H1 (cell line): ENCODE measurements at regions not wholly inside any gene's neighbourhood (a gene's known extent, or its start where the extent isn't known, plus 50 kb on each side); places are given as distances from the start of the nearest gene placed in this dataset.

Experiments
- CTCF ChIA-PET: fragments of 300-600 bp; sonication (Branson Sonifier 250); formaldehyde crosslinking; loops from one replicate; lab custom pipeline; 2021; ENCODE audit not compliant: partially characterized antibody; lab: Charles Lee
- POLR2A ChIA-PET: fragments of 300-600 bp; sonication (Branson Sonifier 250); formaldehyde crosslinking; loops from one replicate; lab custom pipeline; 2021; ENCODE audit warnings: inconsistent platforms; ENCODE audit not compliant: partially characterized antibody; lab: Charles Lee
- DNase-seq, 2 experiments: peaks; one replicate each; pipeline versions ENCODE4 v3.0.0 to v3.0.0-alpha.2; 2010 to 2022; ENCODE audit warnings: low spot score in 2 of 2, low read depth in 1 of 2, mixed read lengths in 1 of 2
- FAIRE-seq: peaks from 2 replicates; lab custom pipeline; 2011; peaks lifted over from hg19 to GRCh38; lab: Jason Lieb, UNC
- H2AFZ ChIP-seq: 2 replicates; pipeline ENCODE4 v1.8.1; 2012; ENCODE audit warnings: low read length, inconsistent platforms
- H2AK5ac ChIP-seq: 2 replicates; pipeline ENCODE4 v1.6.1; 2013; ENCODE audit warnings: low read depth, low read length
- H2BK120ac ChIP-seq: replicated peaks from 2 replicates; pipeline ENCODE3; 2013; ENCODE audit warnings: low read depth, low read length, inconsistent platforms
- H2BK12ac ChIP-seq: 2 replicates; pipeline ENCODE4 v1.6.1; 2013; ENCODE audit warnings: low read depth, low read length
- H2BK15ac ChIP-seq: 2 replicates; pipeline ENCODE4 v1.6.1; 2013; ENCODE audit warnings: low read length
- H2BK20ac ChIP-seq: 2 replicates; pipeline ENCODE4 v1.6.1; 2013; ENCODE audit warnings: low read length
- H2BK5ac ChIP-seq: 2 replicates; pipeline ENCODE4 v1.6.1; 2013; ENCODE audit warnings: low read depth, low read length
- H3K14ac ChIP-seq: 2 replicates; pipeline ENCODE4 v1.6.1; 2013; ENCODE audit warnings: inconsistent platforms; ENCODE audit not compliant: insufficient read length
- H3K18ac ChIP-seq: 2 replicates; pipeline ENCODE4 v1.6.1; 2013; ENCODE audit warnings: low read length; ENCODE audit errors: extremely low read depth
- H3K23ac ChIP-seq: 2 replicates; pipeline ENCODE4 v1.6.1; 2013; ENCODE audit warnings: inconsistent platforms; ENCODE audit not compliant: insufficient read length
- H3K23me2 ChIP-seq: 2 replicates; pipeline ENCODE4 v1.6.1; 2013; ENCODE audit warnings: low read depth, low read length
- H3K27ac ChIP-seq: 2 replicates; pipeline ENCODE4 v1.6.1; 2011; ENCODE audit warnings: low read depth, low read length, inconsistent platforms
- H3K27me3 ChIP-seq, 4 experiments: replicated peaks in 1 of 4; 1 replicate in 1 of 4; 2 replicates in 3 of 4; pipeline versions ENCODE4 v1.6.1 to v1.8.1; 2011 to 2013; ENCODE audit warnings: low read length in 3 of 4, mild to moderate bottlenecking in 3 of 4, inconsistent platforms in 2 of 4, mixed read lengths in 2 of 4, moderate library complexity in 1 of 4; ENCODE audit not compliant: control insufficient read depth in 3 of 4, insufficient read depth in 3 of 4; ENCODE audit errors: extremely low read depth in 1 of 4
- H3K36me3 ChIP-seq, 4 experiments: 2 replicates each; pipeline versions ENCODE4 v1.6.1 to v1.8.1; 2011 to 2013; ENCODE audit warnings: mild to moderate bottlenecking in 4 of 4, low read length in 3 of 4, moderate library complexity in 2 of 4, control low read depth in 1 of 4, inconsistent platforms in 1 of 4; ENCODE audit not compliant: insufficient read depth in 4 of 4, control insufficient read depth in 2 of 4
- H3K4ac ChIP-seq: replicated peaks from 2 replicates; pipeline ENCODE3; 2013; ENCODE audit warnings: low read length, low read depth, mixed read lengths, inconsistent platforms; ENCODE audit not compliant: insufficient read length
- H3K4me1 ChIP-seq, 4 experiments: replicated peaks in 1 of 4; 1 replicate in 1 of 4; 2 replicates in 3 of 4; pipeline versions ENCODE4 v1.6.1 to v1.8.1; 2011 to 2013; ENCODE audit warnings: low read length in 3 of 4, inconsistent platforms in 2 of 4, mixed read lengths in 1 of 4; ENCODE audit not compliant: insufficient read depth in 4 of 4, control insufficient read depth in 3 of 4
- H3K4me2 ChIP-seq, 2 experiments: 2 replicates each; pipeline versions ENCODE4 v1.6.1 to v1.8.1; 2011 to 2013; ENCODE audit warnings: low read depth in 2 of 2, low read length in 2 of 2, control low read depth in 1 of 2, inconsistent platforms in 1 of 2, mild to moderate bottlenecking in 1 of 2; ENCODE audit not compliant: insufficient read depth in 1 of 2
- H3K4me3 ChIP-seq, 4 experiments: fragments of 200-600, 300-600 bp in 1 of 4; sonication (generic), shearing (Covaris generic), sonication (Bioruptor Twin) in 1 of 4; 2 replicates each; pipeline versions ENCODE4 v1.5.1 to v1.8.1; 2011 to 2016; ENCODE audit warnings: low read length in 4 of 4, low read depth in 3 of 4, control low read depth in 2 of 4, inconsistent platforms in 2 of 4, mild to moderate bottlenecking in 2 of 4, mixed read lengths in 1 of 4, moderate library complexity in 1 of 4; ENCODE audit not compliant: insufficient read depth in 2 of 4; ENCODE audit errors: extremely low read depth in 1 of 4
- H3K56ac ChIP-seq: replicated peaks from 2 replicates; pipeline ENCODE3; 2013; ENCODE audit warnings: low read depth, mild to moderate bottlenecking, mixed read lengths, low read length, inconsistent platforms; ENCODE audit not compliant: insufficient read length
- H3K79me1 ChIP-seq: 2 replicates; pipeline ENCODE4 v1.6.1; 2013; ENCODE audit warnings: low read depth, low read length, control low read depth
- H3K79me2 ChIP-seq, 2 experiments: 2 replicates each; pipeline versions ENCODE4 v1.6.1 to v1.8.1; 2012 to 2013; ENCODE audit warnings: low read length in 2 of 2, mild to moderate bottlenecking in 2 of 2, inconsistent platforms in 1 of 2; ENCODE audit not compliant: insufficient read depth in 2 of 2, control insufficient read depth in 1 of 2
- H3K9ac ChIP-seq, 4 experiments: replicated peaks in 1 of 4; 1 replicate in 1 of 4; 2 replicates in 3 of 4; pipeline versions ENCODE4 v1.6.1 to v1.8.1; 2011 to 2013; ENCODE audit warnings: low read depth in 3 of 4, low read length in 3 of 4, control low read depth in 2 of 4, mild to moderate bottlenecking in 2 of 4, moderate library complexity in 2 of 4, inconsistent platforms in 1 of 4; ENCODE audit errors: extremely low read depth in 1 of 4
- H3K9me3 ChIP-seq, 2 experiments: 2 replicates each; pipeline versions ENCODE4 v1.6.1 to v1.8.1; 2012 to 2013; ENCODE audit warnings: mild to moderate bottlenecking in 2 of 2, moderate library complexity in 2 of 2, control low read depth in 1 of 2, inconsistent platforms in 1 of 2, low read depth in 1 of 2, low read length in 1 of 2, mixed read lengths in 1 of 2; ENCODE audit not compliant: insufficient read depth in 2 of 2
- H4K20me1 ChIP-seq, 2 experiments: replicated peaks in 1 of 2; 2 replicates each; pipeline versions ENCODE3 to v1.8.1; 2011 to 2013; ENCODE audit warnings: inconsistent platforms in 2 of 2, low read length in 2 of 2, mild to moderate bottlenecking in 1 of 2; ENCODE audit not compliant: insufficient read depth in 2 of 2, control insufficient read depth in 1 of 2
- H4K5ac ChIP-seq: 2 replicates; pipeline ENCODE4 v1.6.1; 2013; ENCODE audit warnings: low read length, low read depth, mixed read lengths, inconsistent platforms; ENCODE audit not compliant: insufficient read length
- H4K8ac ChIP-seq: 2 replicates; pipeline ENCODE4 v1.8.0; 2013; ENCODE audit warnings: mild to moderate bottlenecking, moderate library complexity, low read length, inconsistent platforms; ENCODE audit not compliant: insufficient read depth; ENCODE audit errors: extremely low read depth
- H4K91ac ChIP-seq: replicated peaks from 2 replicates; pipeline ENCODE3; 2013; ENCODE audit warnings: low read length, mixed read lengths, inconsistent platforms; ENCODE audit not compliant: insufficient read length
- PHF8 ChIP-seq: fragments of 200-600 bp; sonication (generic); conservative IDR thresholded peaks from 2 replicates; pipeline ENCODE4 v1.7.1; 2012; ENCODE audit warnings: low read depth, mild to moderate bottlenecking, inconsistent platforms, low read length, moderate library complexity
- SAP30 ChIP-seq: fragments of 300-600 bp; sonication (generic); IDR thresholded peaks from 2 replicates; pipeline ENCODE4 v1.7.1; 2012; ENCODE audit warnings: low read length, moderate library complexity, mild to moderate bottlenecking, inconsistent platforms; ENCODE audit not compliant: insufficient read depth, insufficient replicate concordance
- WGBS, 2 experiments: shearing (Covaris generic) in 1 of 2; methylation state at CpG; one replicate each; pipeline versions ENCODE4 v1.1.6 to v1.1.7; 2013 to 2015; ENCODE audit warnings: low lambda C conversion rate in 2 of 2, mixed read lengths in 2 of 2, inconsistent platforms in 1 of 2, low coverage in 1 of 2, missing lambda C conversion rate in 1 of 2; ENCODE audit not compliant: insufficient replicate concordance in 2 of 2, insufficient coverage in 1 of 2, insufficient read length in 1 of 2; ENCODE audit errors: extremely low coverage in 1 of 2, missing lambda C conversion rate in 1 of 2; 5-methylcytosine and 5-hydroxymethylcytosine counted together

GRCh38 chr6:49121970-49122369 lies 341.1 kb downstream of the MMUT start:
- no peaks in the 10 kb centered on the region; a peak in 1 of 4 replicates for H3K9me3 ChIP-seq
- H2BK12ac ChIP-seq = no peak overlapping the region
- no peak overlapping the region for H2BK15ac ChIP-seq
- H2BK5ac ChIP-seq = no peak overlapping the region
- no peak overlapping the region for H3K4me2 ChIP-seq
- CTCF ChIA-PET = interaction anchor here (1.3 kb wide), 1 partner anchor 289 kb away, joined by 3 read pairs; no protein-coding TSS in a partner anchor
- H3K18ac ChIP-seq = no peak overlapping the region
- H3K4ac ChIP-seq = no peak overlapping the region
- H3K4me1 ChIP-seq = no peaks in the 10 kb centered on the region
- H2BK20ac ChIP-seq = no peak overlapping the region
- H2BK120ac ChIP-seq = no peak overlapping the region
- WGBS, 2 experiments = 90% methylated on average over 3 of the region's 3 CpGs; no CpG with 5 or more reads in 1 of the 2 experiments
- no peaks in the 10 kb centered on the region for H3K23me2 ChIP-seq
- no peak overlapping the region for H4K8ac ChIP-seq
- H4K5ac ChIP-seq = no peak overlapping the region
- H3K4me3 ChIP-seq = no peak overlapping the region
- H2AK5ac ChIP-seq = no peak overlapping the region
- H4K20me1 ChIP-seq = no peaks in the 10 kb centered on the region
- no peaks in the 10 kb centered on the region for H3K79me2 ChIP-seq
- POLR2A ChIA-PET = no interaction called here
- H3K14ac ChIP-seq = no peak overlapping the region
- H3K23ac ChIP-seq = no peak overlapping the region
- DNase-seq = no peak
- no peaks in the 10 kb centered on the region for H3K79me1 ChIP-seq
- no peak overlapping the region for H3K27ac ChIP-seq
- H3K9ac ChIP-seq = no peak overlapping the region
- no peak overlapping the region for H3K56ac ChIP-seq
- H2AFZ ChIP-seq = no peak overlapping the region
- H3K36me3 ChIP-seq = no peaks in the 10 kb centered on the region
- no peak for TF ChIP-seq SAP30
- TF ChIP-seq PHF8 = no peak
- TF ChIP-seq, all 59 proteins: peak for 0
- no peak overlapping the region for H4K91ac ChIP-seq
- no peaks in the 10 kb centered on the region for H3K27me3 ChIP-seq
- no peak for FAIRE-seq
